Activated B cell treated with CpG ODN at 0.5 μM for 24 hours (primary cell): ENCODE measurements at regions not wholly inside any gene's neighbourhood (a gene's known extent, or its start where the extent isn't known, plus 50 kb on each side); places are given as distances from the start of the nearest gene placed in this dataset.

Experiments used
- ATAC-seq: fragments of 200-7000 bp; cut with Tn5 transposase; one replicate; pipeline ENCODE4 v1.10.0; 2021; ENCODE audit warnings: low read depth, mild to moderate bottlenecking, moderate library complexity
- CTCF ChIA-PET: fragments of 350-600 bp; sonication (Branson Sonifier 250); formaldehyde crosslinking; loops from one replicate; lab custom pipeline; 2021; ENCODE audit warnings: antibody characterized with exemption; lab: Charles Lee
- POLR2A ChIA-PET: fragments of 350-600 bp; sonication (Branson Sonifier 250); formaldehyde crosslinking; loops from one replicate; lab custom pipeline; 2021; ENCODE audit warnings: antibody characterized with exemption; lab: Charles Lee
- DNase-seq: peaks from one replicate; pipeline ENCODE4 v3.0.0; 2022
- H3K27ac Mint-ChIP-seq: one replicate; pipeline ENCODE4 v1.8.0; 2020; ENCODE audit warnings: mixed read lengths
- H3K27me3 Mint-ChIP-seq: one replicate; pipeline ENCODE4 v1.8.0; 2021; ENCODE audit warnings: mixed read lengths
- H3K36me3 Mint-ChIP-seq: one replicate; pipeline ENCODE4 v1.8.0; 2021; ENCODE audit warnings: low read depth, mixed read lengths
- H3K4me1 Mint-ChIP-seq: one replicate; pipeline ENCODE4 v1.8.0; 2021; ENCODE audit warnings: mixed read lengths
- H3K4me3 Mint-ChIP-seq: one replicate; pipeline ENCODE4 v1.8.0; 2020; ENCODE audit warnings: mild to moderate bottlenecking, mixed read lengths
- H3K9me3 Mint-ChIP-seq: one replicate; pipeline ENCODE4 v1.8.0; 2020; ENCODE audit warnings: mixed read lengths
- intact Hi-C: fragments of 100-400 bp; cut with micrococcal nuclease; formaldehyde crosslinking; loops from one replicate; pipeline ENCODE4 v1.15.1; 2024
- TF ChIP-seq, protein P1 (sequence below): fragments of 200-600 bp; IDR thresholded peaks from one replicate; pipeline ENCODE4 v1.8.0; 2022; ENCODE audit warnings: antibody characterized with exemption, mild to moderate bottlenecking

DNA sequence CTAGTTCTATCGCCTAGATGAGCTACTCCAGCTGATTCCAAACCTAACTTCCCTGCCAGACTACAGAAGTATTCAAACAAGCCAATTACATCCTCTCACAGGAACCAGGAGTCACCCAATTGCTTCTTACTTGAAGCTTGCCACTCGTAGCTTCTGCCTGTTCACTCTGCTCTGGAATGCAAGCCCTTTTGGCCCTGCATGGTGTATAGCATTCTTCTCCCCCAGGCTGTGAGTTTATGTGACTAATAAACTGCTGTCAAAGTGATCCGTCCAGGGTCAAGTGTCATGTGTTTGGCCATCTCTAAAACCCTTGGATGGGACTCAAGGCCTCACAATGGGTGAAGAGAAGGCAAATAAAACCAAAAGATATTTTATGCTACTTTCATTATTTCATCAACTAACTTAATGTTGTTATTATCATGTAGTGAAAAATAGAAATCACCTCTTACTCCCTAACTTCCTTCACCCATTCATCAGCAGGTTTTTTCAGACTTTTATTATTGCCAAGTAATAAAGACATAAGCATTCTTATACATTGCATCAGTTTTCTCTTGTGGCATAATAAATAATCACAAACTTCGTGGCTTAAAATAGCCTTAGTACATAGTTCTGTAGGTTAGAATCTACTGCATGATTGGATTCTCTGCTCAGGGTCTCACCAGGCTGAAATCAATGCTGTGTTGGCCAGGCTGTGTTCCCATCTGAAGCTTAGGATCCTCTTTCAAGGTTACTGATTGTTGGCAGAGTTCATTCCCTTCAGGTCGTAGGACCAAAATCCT, 1981.7 kb upstream of the FLRT2 start:
- CTCF ChIA-PET: no interaction called here
- no peaks in the 10 kb centered on the region for H3K36me3 Mint-ChIP-seq
- intact Hi-C loops: no loop called here
- no peak for DNase-seq
- H3K9me3 Mint-ChIP-seq: peaks cover 9% of the 10 kb centered on the region
- no peaks in the 10 kb centered on the region for H3K27me3 Mint-ChIP-seq
- no peak overlapping the region for H3K27ac Mint-ChIP-seq
- POLR2A ChIA-PET: no interaction called here
- TF ChIP-seq, protein P1, sequence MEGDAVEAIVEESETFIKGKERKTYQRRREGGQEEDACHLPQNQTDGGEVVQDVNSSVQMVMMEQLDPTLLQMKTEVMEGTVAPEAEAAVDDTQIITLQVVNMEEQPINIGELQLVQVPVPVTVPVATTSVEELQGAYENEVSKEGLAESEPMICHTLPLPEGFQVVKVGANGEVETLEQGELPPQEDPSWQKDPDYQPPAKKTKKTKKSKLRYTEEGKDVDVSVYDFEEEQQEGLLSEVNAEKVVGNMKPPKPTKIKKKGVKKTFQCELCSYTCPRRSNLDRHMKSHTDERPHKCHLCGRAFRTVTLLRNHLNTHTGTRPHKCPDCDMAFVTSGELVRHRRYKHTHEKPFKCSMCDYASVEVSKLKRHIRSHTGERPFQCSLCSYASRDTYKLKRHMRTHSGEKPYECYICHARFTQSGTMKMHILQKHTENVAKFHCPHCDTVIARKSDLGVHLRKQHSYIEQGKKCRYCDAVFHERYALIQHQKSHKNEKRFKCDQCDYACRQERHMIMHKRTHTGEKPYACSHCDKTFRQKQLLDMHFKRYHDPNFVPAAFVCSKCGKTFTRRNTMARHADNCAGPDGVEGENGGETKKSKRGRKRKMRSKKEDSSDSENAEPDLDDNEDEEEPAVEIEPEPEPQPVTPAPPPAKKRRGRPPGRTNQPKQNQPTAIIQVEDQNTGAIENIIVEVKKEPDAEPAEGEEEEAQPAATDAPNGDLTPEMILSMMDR: no peak
- H3K4me1 Mint-ChIP-seq: no peaks in the 10 kb centered on the region
- H3K4me3 Mint-ChIP-seq: no peak overlapping the region
- no peak for ATAC-seq

DNA sequence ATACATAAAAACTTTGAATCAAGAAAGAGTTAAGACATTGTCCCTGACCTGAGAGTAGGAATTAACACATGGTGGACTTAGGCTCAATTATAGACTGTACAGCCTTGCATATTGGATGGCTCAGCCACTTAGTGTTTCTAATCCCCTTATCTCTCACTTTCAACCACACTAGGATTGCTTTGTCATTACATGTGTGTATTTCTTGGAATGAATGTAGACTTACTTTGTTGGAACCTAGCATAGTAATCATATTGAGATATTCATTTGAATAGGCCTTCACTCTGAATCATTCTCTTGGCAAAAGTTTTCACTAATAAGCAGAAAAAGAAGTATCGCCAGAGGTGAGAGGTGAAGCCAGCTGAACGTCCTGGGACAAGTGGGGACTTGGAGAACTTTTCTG, 1973.9 kb upstream of the FLRT2 start:
- intact Hi-C loops: no loop called here
- CTCF ChIA-PET: no interaction called here
- H3K4me1 Mint-ChIP-seq: no peaks in the 10 kb centered on the region
- DNase-seq (no peak), ATAC-seq (no peak)
- H3K27ac Mint-ChIP-seq: no peak overlapping the region
- peaks cover 14% of the 10 kb centered on the region for H3K9me3 Mint-ChIP-seq
- no peaks in the 10 kb centered on the region for H3K36me3 Mint-ChIP-seq
- no peak overlapping the region for H3K4me3 Mint-ChIP-seq
- TF ChIP-seq, protein P1: no peak
- POLR2A ChIA-PET: no interaction called here
- no peaks in the 10 kb centered on the region for H3K27me3 Mint-ChIP-seq

DNA sequence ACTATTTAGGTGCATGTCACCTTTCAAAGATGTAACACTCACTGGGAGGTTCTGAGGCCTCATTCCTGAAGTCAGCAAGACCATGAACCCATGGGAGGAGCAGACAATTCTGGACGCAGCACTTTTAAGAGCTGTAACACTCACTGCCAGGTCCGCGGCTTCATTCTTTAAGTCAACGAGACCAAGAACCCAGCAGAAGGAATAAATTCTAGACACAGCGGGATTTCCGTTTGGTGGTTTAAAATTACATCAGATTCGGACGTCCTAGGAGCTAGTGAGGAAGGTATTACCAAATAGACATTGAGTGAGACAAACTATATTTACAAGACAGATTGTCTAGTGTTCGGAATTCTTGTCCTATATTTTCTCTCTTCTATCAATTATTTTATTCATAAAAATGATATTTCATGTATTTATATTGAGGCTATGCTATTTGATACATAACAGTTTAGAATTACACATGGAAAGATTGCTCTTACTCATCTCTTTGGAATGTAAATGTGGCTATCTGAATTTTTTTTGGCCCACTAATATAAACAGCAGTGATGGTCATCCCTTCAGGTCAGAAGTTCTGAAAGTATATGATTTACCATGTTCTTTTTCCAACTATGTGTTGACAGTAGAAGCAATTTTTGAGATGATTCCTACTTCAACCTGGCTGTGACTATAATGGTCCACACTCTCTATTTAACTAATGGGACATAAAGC, 1973.0 kb upstream of the FLRT2 start:
- H3K4me1 Mint-ChIP-seq: no peaks in the 10 kb centered on the region
- intact Hi-C loops: no loop called here
- POLR2A ChIA-PET: no interaction called here
- no peak for DNase-seq
- H3K36me3 Mint-ChIP-seq: no peaks in the 10 kb centered on the region
- H3K27me3 Mint-ChIP-seq: no peaks in the 10 kb centered on the region
- H3K9me3 Mint-ChIP-seq: peaks cover 14% of the 10 kb centered on the region
- H3K27ac Mint-ChIP-seq: no peak overlapping the region
- no peak for ATAC-seq
- H3K4me3 Mint-ChIP-seq: no peak overlapping the region
- CTCF ChIA-PET: no interaction called here
- TF ChIP-seq, protein P1: no peak

DNA sequence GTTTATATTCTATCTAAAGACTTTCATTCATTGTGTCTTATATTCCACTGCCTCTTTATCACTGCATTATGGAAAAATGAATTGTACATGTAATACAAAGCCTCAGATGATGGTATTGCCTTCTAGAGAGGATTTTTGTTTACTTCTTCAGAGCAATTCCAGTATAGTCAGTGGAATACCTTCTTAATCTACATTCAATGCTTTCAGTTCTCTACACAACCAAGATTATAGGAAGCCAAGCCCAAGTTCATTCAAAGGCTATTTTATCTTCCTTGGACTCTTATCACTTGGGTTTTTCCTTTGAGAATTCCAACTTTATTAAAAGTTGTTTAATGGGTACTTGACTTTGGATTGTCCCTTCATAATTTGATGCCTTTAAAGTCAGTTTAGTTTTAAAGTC, 1971.0 kb upstream of the FLRT2 start:
- Mint-ChIP-seq H3K4me1 (no peaks in the 10 kb centered on the region), H3K4me3 (no peak overlapping the region), H3K36me3 (no peaks in the 10 kb centered on the region), H3K9me3 (peaks cover 13% of the 10 kb centered on the region), H3K27me3 (no peaks in the 10 kb centered on the region), H3K27ac (no peak overlapping the region)
- ChIA-PET POLR2A (no interaction called here), CTCF (no interaction called here)
- TF ChIP-seq, protein P1: no peak
- ATAC-seq (no peak), DNase-seq (no peak)
- intact Hi-C loops: no loop called here

DNA sequence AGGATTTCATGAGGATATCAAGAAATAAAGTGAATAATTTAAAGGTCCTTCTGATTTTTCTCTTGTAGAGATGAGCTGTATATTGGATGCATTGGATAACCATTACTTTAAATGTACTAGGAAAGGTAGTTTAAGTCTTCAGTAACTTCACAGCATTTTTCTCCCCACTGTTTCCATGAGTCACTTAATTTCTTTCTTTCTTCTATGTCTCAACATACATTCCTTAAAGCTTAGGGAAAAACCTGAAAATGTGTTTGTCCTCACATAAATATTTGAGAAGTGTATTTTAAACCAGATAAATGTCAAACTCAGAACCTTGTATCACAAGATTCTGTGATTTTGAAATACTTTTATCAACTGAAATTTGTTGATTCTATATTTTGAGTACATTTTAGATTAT, 1970.2 kb upstream of the FLRT2 start:
- no peak overlapping the region for H3K4me3 Mint-ChIP-seq
- ChIA-PET POLR2A (no interaction called here), CTCF (no interaction called here)
- intact Hi-C loops: no loop called here
- H3K27ac Mint-ChIP-seq: no peak overlapping the region
- H3K36me3 Mint-ChIP-seq: no peaks in the 10 kb centered on the region
- no peaks in the 10 kb centered on the region for H3K4me1 Mint-ChIP-seq
- no peak for DNase-seq
- H3K27me3 Mint-ChIP-seq: no peaks in the 10 kb centered on the region
- TF ChIP-seq, protein P1: no peak
- ATAC-seq: no peak
- H3K9me3 Mint-ChIP-seq: peaks cover 13% of the 10 kb centered on the region
